ENCODE measurements at regions not wholly inside any gene's neighbourhood (a gene's known extent, or its start where the extent isn't known, plus 50 kb on each side); places are given as distances from the start of the nearest gene placed in this dataset.

- TF ChIP-seq POLR2A (IDR thresholded peaks at IDR 0.05): no peak
- TF ChIP-seq, protein P1, sequence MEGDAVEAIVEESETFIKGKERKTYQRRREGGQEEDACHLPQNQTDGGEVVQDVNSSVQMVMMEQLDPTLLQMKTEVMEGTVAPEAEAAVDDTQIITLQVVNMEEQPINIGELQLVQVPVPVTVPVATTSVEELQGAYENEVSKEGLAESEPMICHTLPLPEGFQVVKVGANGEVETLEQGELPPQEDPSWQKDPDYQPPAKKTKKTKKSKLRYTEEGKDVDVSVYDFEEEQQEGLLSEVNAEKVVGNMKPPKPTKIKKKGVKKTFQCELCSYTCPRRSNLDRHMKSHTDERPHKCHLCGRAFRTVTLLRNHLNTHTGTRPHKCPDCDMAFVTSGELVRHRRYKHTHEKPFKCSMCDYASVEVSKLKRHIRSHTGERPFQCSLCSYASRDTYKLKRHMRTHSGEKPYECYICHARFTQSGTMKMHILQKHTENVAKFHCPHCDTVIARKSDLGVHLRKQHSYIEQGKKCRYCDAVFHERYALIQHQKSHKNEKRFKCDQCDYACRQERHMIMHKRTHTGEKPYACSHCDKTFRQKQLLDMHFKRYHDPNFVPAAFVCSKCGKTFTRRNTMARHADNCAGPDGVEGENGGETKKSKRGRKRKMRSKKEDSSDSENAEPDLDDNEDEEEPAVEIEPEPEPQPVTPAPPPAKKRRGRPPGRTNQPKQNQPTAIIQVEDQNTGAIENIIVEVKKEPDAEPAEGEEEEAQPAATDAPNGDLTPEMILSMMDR (IDR thresholded peaks at IDR 0.05): no peak
Measured at GRCh38 chr14:88098163-88098562, 93.2 kb downstream of the GPR65 start.
